ENCODE measurements at regions not wholly inside any gene's neighbourhood (a gene's known extent, or its start where the extent isn't known, plus 50 kb on each side); places are given as distances from the start of the nearest gene placed in this dataset.

DNA sequence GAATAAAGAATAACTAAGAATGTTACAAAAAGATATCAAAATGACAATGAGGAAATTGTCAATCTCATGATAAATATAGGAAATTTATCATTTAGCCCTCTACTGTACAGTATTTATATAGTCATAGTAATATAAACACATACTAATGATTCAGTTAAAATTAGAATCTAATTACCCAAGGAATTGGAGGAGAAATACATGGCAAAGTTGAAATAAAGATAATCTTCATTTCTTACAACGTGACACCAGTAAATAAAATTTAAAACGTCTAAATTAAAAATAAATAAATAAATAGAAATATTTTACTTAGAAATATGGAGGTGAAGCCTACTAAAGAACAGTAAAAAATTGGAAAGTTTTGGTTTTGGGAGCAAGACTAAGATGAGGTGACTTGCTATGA is 2163.1 kb upstream of the PCDH20 start:
- no peak overlapping the region for H3K4me2 ChIP-seq (ENCODE audit: insufficient read depth, low read length)
- intact Hi-C loops (cut with micrococcal nuclease), result no loop called here

More for the DNA sequence above, 2163.1 kb upstream of the PCDH20 start:
- Histone ChIP-seq H3K79me2 (ENCODE audit: control insufficient read depth, insufficient read depth, low read length) (no peaks in the 10 kb centered on the region), H3K9me3 (replicated peaks; ENCODE audit: control insufficient read depth, insufficient read depth, low read length) (no peaks in the 10 kb centered on the region), H3K27me3 (ENCODE audit: control insufficient read depth in 2 of 2, insufficient read depth in 2 of 2, low read length in 2 of 2) (no peaks in the 10 kb centered on the region), H3K4me1 (ENCODE audit: control insufficient read depth, extremely low read depth, insufficient read depth, low read length) (no peaks in the 10 kb centered on the region), H3K4me3 (replicated peaks in 1 of 3; ENCODE audit: insufficient read depth in 1 of 3, low read depth in 1 of 3, low read length in 3 of 3) (no peak overlapping the region), H3K9ac (replicated peaks; ENCODE audit: extremely low read depth, insufficient read depth, low read length) (no peak overlapping the region), H4K20me1 (replicated peaks; ENCODE audit: control insufficient read depth, extremely low read depth, insufficient read depth, low read length) (no peaks in the 10 kb centered on the region), H3K36me3 (ENCODE audit: control insufficient read depth in 2 of 2, extremely low read depth in 1 of 2, insufficient read depth in 2 of 2, low read length in 2 of 2) (no peaks in the 10 kb centered on the region), H2AFZ (ENCODE audit: low read depth, low read length) (no peak overlapping the region), H3K9me1 (replicated peaks; ENCODE audit: control insufficient read depth, extremely low read depth, insufficient read depth, low read length) (no peaks in the 10 kb centered on the region), H3K27ac (ENCODE audit: insufficient read depth, low read depth, low read length) (no peak overlapping the region)
- CTCF ChIA-PET, result no interaction called here
- no peak for TF ChIP-seq GATA2 (IDR thresholded peaks at IDR 0.05; ENCODE audit: insufficient read depth, insufficient read length, low read depth, low read length)
- TF ChIP-seq EZH2 (IDR thresholded peaks at IDR 0.05; ENCODE audit: borderline replicate concordance, low read depth, low read length, severe bottlenecking), result no peak
- TF ChIP-seq JUN (IDR thresholded peaks at IDR 0.05; ENCODE audit: borderline replicate concordance, insufficient read depth, insufficient read length, low read depth), result no peak
- TF ChIP-seq MYC (IDR thresholded peaks at IDR 0.05; ENCODE audit: low read depth, low read length), result no peak
- TF ChIP-seq, protein P1, sequence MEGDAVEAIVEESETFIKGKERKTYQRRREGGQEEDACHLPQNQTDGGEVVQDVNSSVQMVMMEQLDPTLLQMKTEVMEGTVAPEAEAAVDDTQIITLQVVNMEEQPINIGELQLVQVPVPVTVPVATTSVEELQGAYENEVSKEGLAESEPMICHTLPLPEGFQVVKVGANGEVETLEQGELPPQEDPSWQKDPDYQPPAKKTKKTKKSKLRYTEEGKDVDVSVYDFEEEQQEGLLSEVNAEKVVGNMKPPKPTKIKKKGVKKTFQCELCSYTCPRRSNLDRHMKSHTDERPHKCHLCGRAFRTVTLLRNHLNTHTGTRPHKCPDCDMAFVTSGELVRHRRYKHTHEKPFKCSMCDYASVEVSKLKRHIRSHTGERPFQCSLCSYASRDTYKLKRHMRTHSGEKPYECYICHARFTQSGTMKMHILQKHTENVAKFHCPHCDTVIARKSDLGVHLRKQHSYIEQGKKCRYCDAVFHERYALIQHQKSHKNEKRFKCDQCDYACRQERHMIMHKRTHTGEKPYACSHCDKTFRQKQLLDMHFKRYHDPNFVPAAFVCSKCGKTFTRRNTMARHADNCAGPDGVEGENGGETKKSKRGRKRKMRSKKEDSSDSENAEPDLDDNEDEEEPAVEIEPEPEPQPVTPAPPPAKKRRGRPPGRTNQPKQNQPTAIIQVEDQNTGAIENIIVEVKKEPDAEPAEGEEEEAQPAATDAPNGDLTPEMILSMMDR (IDR thresholded peaks at IDR 0.05; ENCODE audit: extremely low read depth in 1 of 2, insufficient read depth in 1 of 2, low read depth in 1 of 2, low read length in 2 of 2), result no peak
- TF ChIP-seq, protein P2, sequence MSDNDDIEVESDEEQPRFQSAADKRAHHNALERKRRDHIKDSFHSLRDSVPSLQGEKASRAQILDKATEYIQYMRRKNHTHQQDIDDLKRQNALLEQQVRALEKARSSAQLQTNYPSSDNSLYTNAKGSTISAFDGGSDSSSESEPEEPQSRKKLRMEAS (IDR thresholded peaks at IDR 0.05; ENCODE audit: insufficient read depth, insufficient read length), result no peak
- TF ChIP-seq FOS (IDR thresholded peaks at IDR 0.05; ENCODE audit: borderline replicate concordance, insufficient read depth, low read length), result no peak
- no peak for TF ChIP-seq POLR2A (IDR thresholded peaks at IDR 0.05; ENCODE audit: low read depth, low read length)
- no peak for TF ChIP-seq POLR2AphosphoS5 (IDR thresholded peaks at IDR 0.05; ENCODE audit: insufficient read depth, low read depth, low read length)
- dilution Hi-C loops (cut with MboI; ENCODE audit: extremely low pct_ligation_motif_present, low sequenced_read_pairs), result no loop called here
- no TSS peak for BruUV-seq (replicated peaks)
- FAIRE-seq (no peak), DNase-seq (ENCODE audit: low read depth, low spot score) (no peak)
- POLR2A ChIA-PET, result no interaction called here

Data from endothelial cell of umbilical vein (primary cell).